ENCODE measurements at regions not wholly inside any gene's neighbourhood (a gene's known extent, or its start where the extent isn't known, plus 50 kb on each side); places are given as distances from the start of the nearest gene placed in this dataset.

- no TSS peak for BruUV-seq (replicated peaks)
- WGBS (ENCODE audit: low lambda C conversion rate) = 3% methylated on average over 2 of the region's 2 CpGs
These were observed 179.0 kb upstream of the PLET1 start for GRCh38 chr11:112439614-112440013.

More at GRCh38 chr11:112439614-112440013, 179.0 kb upstream of the PLET1 start:
- ChIA-PET POLR2A (no interaction called here), CTCF (ENCODE audit: low intra/inter-chr PET ratio, low total read pairs) (no interaction called here)
- Histone ChIP-seq H3K9ac (ENCODE audit: insufficient read depth, low read depth, low read length) (no peak overlapping the region), H3K4me3 (replicated peaks in 1 of 3; ENCODE audit: insufficient read depth in 1 of 3, low read depth in 2 of 3, low read length in 3 of 3) (no peak overlapping the region), H3K4me1 (ENCODE audit: insufficient read depth, low read length) (no peaks in the 10 kb centered on the region), H3K4me2 (ENCODE audit: low read depth, low read length) (no peak overlapping the region), H4K20me1 (ENCODE audit: insufficient read depth, low read length) (no peaks in the 10 kb centered on the region), H3K27me3 (ENCODE audit: control insufficient read depth in 1 of 2, insufficient read depth in 2 of 2, low read length in 2 of 2) (no peaks in the 10 kb centered on the region; a peak in 1 of 5 replicates), H3K9me3 (ENCODE audit: low read length) (0 out of 2 replicates have a peak, but pooled peaks cover 6% of the 10 kb centered on the region), H3K36me3 (replicated peaks in 1 of 2; ENCODE audit: control insufficient read depth in 1 of 2, insufficient read depth in 2 of 2, low read length in 2 of 2) (no peaks in the 10 kb centered on the region), H2AFZ (ENCODE audit: low read length) (no peak overlapping the region), H3K79me2 (ENCODE audit: insufficient read depth, low read length) (no peaks in the 10 kb centered on the region), H3K27ac (ENCODE audit: extremely low read length, insufficient read depth, low read length) (no peak overlapping the region)
- FAIRE-seq (no peak), ATAC-seq (no peak), DNase-seq (ENCODE audit: low spot score) (no peak)
- in situ Hi-C loops (cut with HindIII; ENCODE audit: extremely low pct_ligation_motif_present, low pct_unique_long_range_greater_than_20kb) (no loop called here), intact Hi-C loops (cut with micrococcal nuclease; ENCODE audit: unreplicated experiment) (loop anchor here (5.0 kb wide), 1 partner anchor 118 kb away; no protein-coding TSS in a partner anchor)
- TF ChIP-seq ATF1 (CRISPR knock-in tag; IDR thresholded peaks at IDR 0.05) = no peak
- TF ChIP-seq ZNF563 (CRISPR knock-in tag; IDR thresholded peaks at IDR 0.05) = no peak
- TF ChIP-seq ZNF740 (CRISPR knock-in tag; IDR thresholded peaks at IDR 0.05) = no peak
- TF ChIP-seq FOXO4 (CRISPR knock-in tag; conservative IDR thresholded peaks at IDR 0.05) = no peak
- no peak for TF ChIP-seq ZBTB21 (CRISPR knock-in tag; IDR thresholded peaks at IDR 0.05)
- no peak for TF ChIP-seq TEAD3 (CRISPR knock-in tag; optimal IDR thresholded peaks at IDR 0.05; ENCODE audit: borderline replicate concordance)
- no peak for TF ChIP-seq MTF2 (CRISPR knock-in tag; IDR thresholded peaks at IDR 0.05; ENCODE audit: borderline replicate concordance)
- TF ChIP-seq HNF1A (IDR thresholded peaks at IDR 0.05; ENCODE audit: low read depth) = no peak
- TF ChIP-seq HNF1A (CRISPR knock-in tag; IDR thresholded peaks at IDR 0.05; ENCODE audit: borderline replicate concordance) = no peak
- no peak for TF ChIP-seq ZNF260 (CRISPR knock-in tag; IDR thresholded peaks at IDR 0.05; ENCODE audit: borderline replicate concordance, low read depth)
- no peak for TF ChIP-seq KDM4B (CRISPR knock-in tag; IDR thresholded peaks at IDR 0.05)
- TF ChIP-seq ZKSCAN5 (CRISPR knock-in tag; IDR thresholded peaks at IDR 0.05) = no peak
- no peak for TF ChIP-seq GRHL1 (CRISPR knock-in tag; conservative IDR thresholded peaks at IDR 0.05)

Data from HepG2 (cell line).